Endothelial cell of umbilical vein (primary cell): ENCODE measurements at regions not wholly inside any gene's neighbourhood (a gene's known extent, or its start where the extent isn't known, plus 50 kb on each side); places are given as distances from the start of the nearest gene placed in this dataset.

Source experiments
- BruUV-seq: library from RNA; stranded (reverse); fragments of 400-500 nt; replicated peaks from 2 replicates; lab custom pipeline; 2021; lab: Mats Ljungman, UMichigan
- CTCF ChIA-PET: fragments of 300-600, 350-600 bp; sonication (Branson Sonifier 250); formaldehyde crosslinking; loops from one replicate; lab custom pipeline; 2021; ENCODE audit warnings: antibody characterized with exemption, inconsistent platforms; lab: Charles Lee
- POLR2A ChIA-PET: fragments of 300-600, 350-600 bp; sonication (Branson Sonifier 250); formaldehyde crosslinking; loops from one replicate; lab custom pipeline; 2021; ENCODE audit warnings: antibody characterized with exemption, inconsistent platforms; lab: Charles Lee
- DNase-seq: peaks from one replicate; pipeline ENCODE4 v3.0.0-alpha.2; 2011; ENCODE audit warnings: low read depth, low spot score
- FAIRE-seq: peaks from 2 replicates; lab custom pipeline; 2011; peaks lifted over from hg19 to GRCh38; lab: Jason Lieb, UNC
- H2AFZ ChIP-seq: 2 replicates; pipeline ENCODE4 v1.6.0; 2012; ENCODE audit warnings: low read depth, low read length, control low read depth, inconsistent platforms
- H3K27ac ChIP-seq: 2 replicates; pipeline ENCODE4 v1.5.1; 2011; ENCODE audit warnings: low read depth, mild to moderate bottlenecking, control low read depth, low read length, moderate library complexity; ENCODE audit not compliant: insufficient read depth
- H3K27me3 ChIP-seq, 2 experiments: 2 replicates each; pipeline versions ENCODE4 v1.6.0 to v1.6.1; 2011; ENCODE audit warnings: low read length in 2 of 2, mixed read lengths in 1 of 2; ENCODE audit not compliant: control insufficient read depth in 2 of 2, insufficient read depth in 2 of 2
- H3K36me3 ChIP-seq, 2 experiments: 2 replicates in 1 of 2; 3 replicates in 1 of 2; pipeline ENCODE4 v1.5.1; 2011; ENCODE audit warnings: low read length in 2 of 2, mild to moderate bottlenecking in 1 of 2, moderate library complexity in 1 of 2; ENCODE audit not compliant: control insufficient read depth in 2 of 2, insufficient read depth in 2 of 2; ENCODE audit errors: extremely low read depth in 1 of 2
- H3K4me1 ChIP-seq: 3 replicates; pipeline ENCODE4 v1.5.1; 2011; ENCODE audit warnings: mild to moderate bottlenecking, low read length; ENCODE audit not compliant: control insufficient read depth, insufficient read depth; ENCODE audit errors: extremely low read depth
- H3K4me2 ChIP-seq: 2 replicates; pipeline ENCODE4 v1.6.1; 2011; ENCODE audit warnings: low read length, control low read depth, mixed read lengths; ENCODE audit not compliant: insufficient read depth
- H3K4me3 ChIP-seq, 3 experiments: fragments of 200-600 bp in 1 of 3; sonication (generic), shearing (Covaris generic) in 1 of 3; replicated peaks in 1 of 3; 2 replicates each; pipeline ENCODE4 v1.5.1; 2011 to 2016; ENCODE audit warnings: control low read depth in 3 of 3, low read length in 3 of 3, mild to moderate bottlenecking in 2 of 3, inconsistent platforms in 1 of 3, low read depth in 1 of 3, moderate library complexity in 1 of 3; ENCODE audit not compliant: insufficient read depth in 1 of 3
- H3K79me2 ChIP-seq: 2 replicates; pipeline ENCODE4 v1.6.0; 2012; ENCODE audit warnings: low read length, inconsistent platforms; ENCODE audit not compliant: control insufficient read depth, insufficient read depth
- H3K9ac ChIP-seq: replicated peaks from 2 replicates; pipeline ENCODE3; 2011; ENCODE audit warnings: low read length, control low read depth; ENCODE audit not compliant: insufficient read depth; ENCODE audit errors: extremely low read depth
- H3K9me1 ChIP-seq: replicated peaks from 3 replicates; pipeline ENCODE4 v1.6.0; 2011; ENCODE audit warnings: mild to moderate bottlenecking, low read length; ENCODE audit not compliant: control insufficient read depth, insufficient read depth; ENCODE audit errors: extremely low read depth
- H3K9me3 ChIP-seq: replicated peaks from 2 replicates; pipeline ENCODE4 v1.5.1; 2012; ENCODE audit warnings: low read length, inconsistent platforms; ENCODE audit not compliant: control insufficient read depth, insufficient read depth
- H4K20me1 ChIP-seq: replicated peaks from 2 replicates; pipeline ENCODE3; 2011; ENCODE audit warnings: mild to moderate bottlenecking, low read length; ENCODE audit not compliant: control insufficient read depth, insufficient read depth; ENCODE audit errors: extremely low read depth
- CTCF ChIP-seq, 2 donors: IDR thresholded peaks; 1 replicate in 1 of 2; 2 replicates in 1 of 2; pipeline ENCODE4 v1.5.1; 2011; ENCODE audit warnings: low read length in 2 of 2, mild to moderate bottlenecking in 2 of 2, moderate library complexity in 2 of 2, control low read depth in 1 of 2, inconsistent platforms in 1 of 2, low read depth in 1 of 2; ENCODE audit not compliant: insufficient read depth in 1 of 2; ENCODE audit errors: extremely low read depth in 1 of 2
- EZH2 ChIP-seq: IDR thresholded peaks from 2 replicates; pipeline ENCODE4 v1.6.1; 2012; ENCODE audit warnings: borderline replicate concordance, low read depth, mild to moderate bottlenecking, moderate library complexity, low read length, inconsistent platforms; ENCODE audit not compliant: severe bottlenecking
- FOS ChIP-seq: IDR thresholded peaks from 2 replicates; pipeline ENCODE4 v1.6.1; 2011; ENCODE audit warnings: mild to moderate bottlenecking, low read length, moderate library complexity, borderline replicate concordance; ENCODE audit not compliant: insufficient read depth
- GATA2 ChIP-seq: IDR thresholded peaks from 2 replicates; pipeline ENCODE4 v1.7.0; 2011; ENCODE audit warnings: low read depth, mild to moderate bottlenecking, moderate library complexity, mixed read lengths, low read length; ENCODE audit not compliant: insufficient read length, insufficient read depth
- JUN ChIP-seq: IDR thresholded peaks from 2 replicates; pipeline ENCODE4 v1.6.1; 2011; ENCODE audit warnings: borderline replicate concordance, low read depth; ENCODE audit not compliant: insufficient read length, insufficient read depth
- MYC ChIP-seq: IDR thresholded peaks from one replicate; pipeline ENCODE4 v1.6.1; 2011; ENCODE audit warnings: mild to moderate bottlenecking, low read depth, low read length
- POLR2A ChIP-seq: IDR thresholded peaks from 2 replicates; pipeline ENCODE4 v1.6.1; 2012; ENCODE audit warnings: low read depth, mild to moderate bottlenecking, control low read depth, low read length
- POLR2AphosphoS5 ChIP-seq: IDR thresholded peaks from 2 replicates; pipeline ENCODE4 v1.6.1; 2012; ENCODE audit warnings: low read depth, mild to moderate bottlenecking, control low read depth, low read length, moderate library complexity; ENCODE audit not compliant: insufficient read depth
- dilution Hi-C: fragments of 300-500 bp; cut with MboI; formaldehyde crosslinking; loops from one replicate; pipeline ENCODE4 v1.15.0; 2019; ENCODE audit warnings: low sequenced_read_pairs; ENCODE audit not compliant: extremely low pct_ligation_motif_present
- intact Hi-C: fragments of 100-400 bp; cut with micrococcal nuclease; formaldehyde crosslinking; loops from one replicate; pipeline ENCODE4 v1.10.0; 2022
- TF ChIP-seq, protein P1 (sequence below): IDR thresholded peaks from 2 replicates; pipeline ENCODE4 v1.6.1; 2011; ENCODE audit not compliant: insufficient read depth, insufficient read length

GRCh38 chr4:71962622-71963264 lies 69.1 kb upstream of the NPFFR2 start:
- H3K9ac ChIP-seq, result no peak overlapping the region
- H3K4me3 ChIP-seq, result no peak overlapping the region
- H3K36me3 ChIP-seq, result no peaks in the 10 kb centered on the region
- ChIA-PET POLR2A (no interaction called here), CTCF (no interaction called here)
- H3K79me2 ChIP-seq, result no peaks in the 10 kb centered on the region
- H3K4me2 ChIP-seq, result no peak overlapping the region
- H3K9me1 ChIP-seq, result no peaks in the 10 kb centered on the region
- FAIRE-seq (no peak), DNase-seq (no peak)
- H3K9me3 ChIP-seq, result no peaks in the 10 kb centered on the region
- H2AFZ ChIP-seq, result no peak overlapping the region
- no peaks in the 10 kb centered on the region for H3K27me3 ChIP-seq
- no peaks in the 10 kb centered on the region for H4K20me1 ChIP-seq
- no peak for TF ChIP-seq CTCF (IDR thresholded peaks at IDR 0.05; ENCODE audit: extremely low read depth in 1 of 2, insufficient read depth in 1 of 2, low read depth in 1 of 2, low read length in 2 of 2)
- no peak for TF ChIP-seq POLR2AphosphoS5
- no peak for TF ChIP-seq GATA2
- TF ChIP-seq FOS, result no peak
- no peak for TF ChIP-seq MYC
- TF ChIP-seq, protein P1, sequence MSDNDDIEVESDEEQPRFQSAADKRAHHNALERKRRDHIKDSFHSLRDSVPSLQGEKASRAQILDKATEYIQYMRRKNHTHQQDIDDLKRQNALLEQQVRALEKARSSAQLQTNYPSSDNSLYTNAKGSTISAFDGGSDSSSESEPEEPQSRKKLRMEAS, result no peak
- no peak for TF ChIP-seq EZH2
- TF ChIP-seq POLR2A, result no peak
- no peak for TF ChIP-seq JUN
- dilution Hi-C loops (no loop called here), intact Hi-C loops (no loop called here)
- no TSS peak for BruUV-seq
- H3K4me1 ChIP-seq, result no peaks in the 10 kb centered on the region
- H3K27ac ChIP-seq, result no peak overlapping the region
